AG04450 (cell line): ENCODE measurements at regions not wholly inside any gene's neighbourhood (a gene's known extent, or its start where the extent isn't known, plus 50 kb on each side); places are given as distances from the start of the nearest gene placed in this dataset.
"Not testable (repeated sequence)": the region's sequence is repeated elsewhere in the genome, so short reads cannot be mapped to it uniquely, and the experiment has no call there.

Source experiments
- CTCF ChIA-PET: fragments of 300-600, 350-600 bp; formaldehyde crosslinking; extraction: SDS; loops from one replicate; lab custom pipeline; 2022; ENCODE audit warnings: antibody characterized with exemption, inconsistent platforms; lab: Charles Lee
- POLR2A ChIA-PET: fragments of 350-600 bp; formaldehyde crosslinking; extraction: SDS; loops from one replicate; lab custom pipeline; 2021; ENCODE audit warnings: antibody characterized with exemption, inconsistent platforms; lab: Yijun Ruan, JAX
- DNase-seq: peaks from one replicate; pipeline ENCODE4 v3.0.0-alpha.2; 2011; ENCODE audit warnings: low read depth, low spot score
- H3K27ac ChIP-seq: one replicate; pipeline ENCODE4 v1.5.1; 2012; ENCODE audit warnings: low read depth, low read length, control low read depth
- H3K27me3 ChIP-seq: one replicate; pipeline ENCODE4 v1.6.0; 2012; ENCODE audit warnings: low read length; ENCODE audit not compliant: control insufficient read depth, insufficient read depth
- H3K4me3 ChIP-seq: 2 replicates; pipeline ENCODE4 v1.5.1; 2011; ENCODE audit warnings: mild to moderate bottlenecking, low read depth, low read length, control low read depth
- H3K9me3 ChIP-seq: 2 replicates; pipeline ENCODE4 v1.5.1; 2012; ENCODE audit warnings: low read length; ENCODE audit not compliant: control insufficient read depth, insufficient read depth
- TF ChIP-seq, protein P1 (sequence below): IDR thresholded peaks from 2 replicates; pipeline ENCODE4 v1.5.1; 2011; ENCODE audit warnings: low read depth, low read length, control low read depth, inconsistent platforms

DNA sequence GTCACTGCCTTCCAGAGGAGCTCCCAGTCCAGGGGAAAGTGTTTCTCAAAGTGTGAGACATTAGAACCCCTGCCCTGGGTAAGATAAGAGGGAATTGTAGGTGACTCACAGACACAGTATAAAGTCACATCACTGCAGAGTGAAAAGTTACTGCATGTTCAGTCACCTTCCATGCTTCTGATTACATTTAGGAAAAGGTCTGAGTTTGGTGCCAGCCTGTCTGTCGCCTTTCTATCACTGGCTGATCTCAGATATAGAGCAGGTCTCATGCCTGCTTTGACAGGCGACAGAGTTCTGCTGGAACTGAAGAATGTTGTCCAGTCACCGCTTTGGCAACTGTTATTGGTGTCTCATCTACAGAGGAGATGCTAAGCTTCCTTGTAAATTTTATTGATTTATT, 1078.6 kb downstream of the UQCRFS1 start:
- Histone ChIP-seq H3K27me3 (no peaks in the 10 kb centered on the region), H3K27ac (no peak overlapping the region), H3K4me3 (no peak overlapping the region), H3K9me3 (peaks cover 35% of the 10 kb centered on the region)
- CTCF ChIA-PET: no interaction called here
- TF ChIP-seq, protein P1, sequence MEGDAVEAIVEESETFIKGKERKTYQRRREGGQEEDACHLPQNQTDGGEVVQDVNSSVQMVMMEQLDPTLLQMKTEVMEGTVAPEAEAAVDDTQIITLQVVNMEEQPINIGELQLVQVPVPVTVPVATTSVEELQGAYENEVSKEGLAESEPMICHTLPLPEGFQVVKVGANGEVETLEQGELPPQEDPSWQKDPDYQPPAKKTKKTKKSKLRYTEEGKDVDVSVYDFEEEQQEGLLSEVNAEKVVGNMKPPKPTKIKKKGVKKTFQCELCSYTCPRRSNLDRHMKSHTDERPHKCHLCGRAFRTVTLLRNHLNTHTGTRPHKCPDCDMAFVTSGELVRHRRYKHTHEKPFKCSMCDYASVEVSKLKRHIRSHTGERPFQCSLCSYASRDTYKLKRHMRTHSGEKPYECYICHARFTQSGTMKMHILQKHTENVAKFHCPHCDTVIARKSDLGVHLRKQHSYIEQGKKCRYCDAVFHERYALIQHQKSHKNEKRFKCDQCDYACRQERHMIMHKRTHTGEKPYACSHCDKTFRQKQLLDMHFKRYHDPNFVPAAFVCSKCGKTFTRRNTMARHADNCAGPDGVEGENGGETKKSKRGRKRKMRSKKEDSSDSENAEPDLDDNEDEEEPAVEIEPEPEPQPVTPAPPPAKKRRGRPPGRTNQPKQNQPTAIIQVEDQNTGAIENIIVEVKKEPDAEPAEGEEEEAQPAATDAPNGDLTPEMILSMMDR: no peak
- no peak for DNase-seq
- POLR2A ChIA-PET: no interaction called here

DNA sequence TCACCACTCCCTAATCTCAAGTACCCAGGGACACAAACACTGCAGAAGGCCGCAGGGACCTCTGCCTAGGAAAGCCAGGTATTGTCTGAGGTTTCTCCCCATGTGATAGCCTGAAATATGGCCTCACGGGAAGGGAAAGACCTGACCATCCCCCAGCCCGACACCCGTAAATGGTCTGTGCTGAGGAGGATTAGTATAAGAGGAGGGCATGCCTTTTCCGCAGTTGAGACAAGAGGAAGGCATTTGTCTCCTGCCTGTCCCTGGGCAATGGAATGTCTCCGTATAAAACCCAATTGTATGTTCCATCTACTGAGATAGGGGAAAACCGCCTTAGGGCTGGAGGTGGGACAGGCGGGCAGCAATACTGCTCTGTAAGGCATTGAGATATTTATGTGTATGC, 1082.1 kb downstream of the UQCRFS1 start:
- H3K27me3 ChIP-seq, CTCF ChIA-PET, H3K27ac ChIP-seq, POLR2A ChIA-PET, H3K4me3 ChIP-seq, DNase-seq: not testable (repeated sequence)
- H3K9me3 ChIP-seq: peaks cover 15% of the 10 kb centered on the region

DNA sequence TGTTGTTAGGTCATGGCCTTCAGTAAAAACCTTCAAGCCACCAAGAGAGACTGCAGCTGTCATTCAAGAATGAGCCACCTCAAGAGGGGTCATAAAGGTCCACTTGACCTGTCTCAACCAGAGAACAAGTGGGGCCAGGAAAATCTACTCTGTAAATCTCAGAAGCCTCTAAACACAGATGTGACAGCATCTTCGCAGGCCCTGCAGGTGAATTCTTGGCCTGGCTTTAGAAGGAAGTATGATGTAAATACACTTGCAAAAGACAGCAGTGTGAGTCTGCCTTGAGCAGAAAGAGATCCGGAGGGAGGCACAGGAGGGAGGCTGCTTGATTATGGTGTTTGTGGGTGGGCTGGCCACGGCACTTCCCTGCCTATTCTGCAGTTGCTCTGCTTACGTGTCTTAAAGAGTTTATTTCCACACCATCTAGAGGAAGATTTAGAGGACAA, 1082.9 kb downstream of the UQCRFS1 start:
- no peak for DNase-seq
- Histone ChIP-seq H3K27me3 (no peaks in the 10 kb centered on the region), H3K4me3 (no peak overlapping the region), H3K27ac (no peak overlapping the region), H3K9me3 (peaks cover 17% of the 10 kb centered on the region)
- POLR2A ChIA-PET: no interaction called here
- TF ChIP-seq, protein P1: no peak
- CTCF ChIA-PET: no interaction called here

DNA sequence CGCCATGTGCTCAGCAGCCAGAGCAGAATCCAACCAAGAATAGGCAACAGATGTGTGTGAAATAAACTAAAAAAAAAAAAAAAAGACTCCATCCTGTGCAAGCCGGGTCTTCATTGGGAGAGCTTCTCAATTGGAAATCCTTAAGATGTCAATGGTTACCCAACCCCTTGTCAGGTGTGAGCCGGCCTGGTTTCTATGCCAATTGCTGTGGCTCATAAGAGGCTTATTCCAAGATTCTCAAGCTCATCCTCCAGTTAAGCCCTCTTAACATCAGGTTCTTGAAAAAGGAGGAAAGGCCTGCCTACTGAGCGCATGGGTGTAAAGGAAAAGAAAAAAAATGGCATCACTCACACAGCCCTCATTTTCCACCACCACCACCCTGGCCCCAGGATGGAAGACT, 1084.6 kb downstream of the UQCRFS1 start:
- TF ChIP-seq, protein P1: no peak

DNA sequence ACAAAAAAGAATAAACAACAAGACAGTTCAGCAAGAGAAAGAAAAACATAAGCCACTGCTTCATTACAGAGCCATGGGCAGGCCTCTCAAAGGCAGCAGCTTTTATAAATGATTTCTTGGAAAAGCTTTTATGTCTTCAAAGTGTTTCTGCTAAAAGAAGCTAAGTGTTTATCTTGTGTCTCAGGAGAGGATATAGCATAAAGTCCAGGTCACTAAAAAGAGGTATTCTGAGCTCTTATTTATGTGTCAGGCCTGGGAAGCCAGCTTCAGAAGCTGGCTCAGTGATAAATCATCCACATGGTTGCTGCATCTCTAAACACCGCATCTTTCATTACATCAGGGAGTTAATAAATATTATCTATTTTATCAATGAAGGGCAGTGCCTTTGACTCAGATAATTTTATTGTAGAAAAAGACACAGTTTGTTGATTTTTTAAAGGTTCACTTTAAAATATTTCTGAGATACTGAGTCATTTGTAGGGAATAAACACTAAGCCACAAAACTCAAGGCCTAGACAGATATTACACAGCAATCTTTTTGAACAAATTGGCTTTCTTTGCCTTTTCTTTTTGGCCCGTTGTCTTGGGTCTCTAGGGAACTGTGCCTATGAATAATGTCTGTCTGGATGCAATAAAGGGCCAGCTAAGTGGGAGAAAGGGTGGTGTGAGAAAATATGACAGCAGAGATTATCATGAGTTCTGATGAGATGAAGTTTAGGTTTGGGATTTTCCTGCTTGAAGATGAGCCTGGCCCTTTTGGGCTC, 1086.6 kb downstream of the UQCRFS1 start:
- Histone ChIP-seq H3K4me3 (no peak overlapping the region), H3K27ac (no peak overlapping the region), H3K9me3 (peaks cover 25% of the 10 kb centered on the region), H3K27me3 (no peaks in the 10 kb centered on the region)
- ChIA-PET POLR2A (no interaction called here), CTCF (no interaction called here)
- no peak for DNase-seq
- TF ChIP-seq, protein P1: no peak

More for the DNA sequence above, 1084.6 kb downstream of the UQCRFS1 start:
- ChIA-PET POLR2A (no interaction called here), CTCF (no interaction called here)
- DNase-seq: no peak
- Histone ChIP-seq H3K27ac (no peak overlapping the region), H3K27me3 (no peaks in the 10 kb centered on the region), H3K9me3 (peaks cover 24% of the 10 kb centered on the region), H3K4me3 (no peak overlapping the region)
